IMR-90 (cell line): ENCODE measurements at regions not wholly inside any gene's neighbourhood (a gene's known extent, or its start where the extent isn't known, plus 50 kb on each side); places are given as distances from the start of the nearest gene placed in this dataset. TPM values are rescaled to one million over a fixed set of nuclear protein-coding genes. Genes with fewer than 3 reads are reported as not detected.

Source experiments
- microRNA-seq, 2 experiments: library from miRNA; stranded (forward) in 1 of 2; unstranded in 1 of 2; fragments of 10-50 nt in 1 of 2; fragments of <30 nt in 1 of 2; gene quantifications in 1 of 2; microRNA quantifications in 1 of 2; one replicate each; pipeline versions ENCODE3 to v1.1.0; 2013 to 2020; ENCODE audit not compliant: insufficient read depth in 1 of 2, insufficient read length in 1 of 2, unreplicated experiment in 1 of 2
- small RNA-seq, 5 experiments: library from RNA; depleted of rRNA; stranded (forward); fragments of <200 nt; gene quantifications; one replicate each; pipeline ENCODE3, GENCODE V24; 2012

Small RNA genes in the stretch of these regions (microRNA-seq; reads per million reads assigned to microRNA genes)
- not detected for gene AL603755.1 (ENCODE audit: insufficient read depth, insufficient read length)

Small RNA genes in the stretch of these regions (small RNA-seq; reads per million reads assigned to genes)
- 0 reads per million in 5 experiments for gene AL603755.1
